Cardiac muscle cell (in vitro differentiated cells and primary cell): ENCODE measurements at regions not wholly inside any gene's neighbourhood (a gene's known extent, or its start where the extent isn't known, plus 50 kb on each side); places are given as distances from the start of the nearest gene placed in this dataset.

Source experiments
- DNase-seq, 2 donors: peaks; one replicate each; pipeline versions ENCODE4 v3.0.0 to v3.0.0-alpha.2; 2010 to 2017; ENCODE audit warnings: low read depth in 1 of 2, low spot score in 1 of 2
- H3K27ac ChIP-seq: fragments of 200-600 bp; sonication (generic); 2 replicates; pipeline ENCODE4 v1.5.1; 2016
- H3K27me3 ChIP-seq: fragments of 200-600 bp; sonication (generic); 2 replicates; pipeline ENCODE4 v1.6.0; 2016; ENCODE audit warnings: control low read depth
- H3K36me3 ChIP-seq: fragments of 200-600 bp; sonication (generic); 2 replicates; pipeline ENCODE4 v1.5.1; 2016; ENCODE audit warnings: control low read depth
- H3K4me1 ChIP-seq: fragments of 200-600 bp; sonication (generic); 2 replicates; pipeline ENCODE4 v1.8.1; 2017; ENCODE audit warnings: low read depth, mild to moderate bottlenecking, mixed run types
- H3K4me3 ChIP-seq: fragments of 200-600 bp; sonication (generic); 2 replicates; pipeline ENCODE4 v1.5.1; 2016; ENCODE audit warnings: mild to moderate bottlenecking
- H3K9me3 ChIP-seq: fragments of 200-600 bp; sonication (generic); 2 replicates; pipeline ENCODE4 v1.5.1; 2017; ENCODE audit warnings: low read depth, mild to moderate bottlenecking, control low read depth
- CTCF ChIP-seq: IDR thresholded peaks from 2 replicates; pipeline ENCODE4 v1.5.1; 2012; ENCODE audit warnings: low read depth, mild to moderate bottlenecking, low read length

GRCh38 chr4:137370679-137371078 is 161.6 kb downstream of the PCDH18 start:
- no peak for DNase-seq
- Histone ChIP-seq H3K9me3 (no peaks in the 10 kb centered on the region), H3K4me3 (no peak overlapping the region), H3K4me1 (peaks cover 4% of the 10 kb centered on the region), H3K27ac (no peak overlapping the region), H3K27me3 (no peaks in the 10 kb centered on the region), H3K36me3 (no peaks in the 10 kb centered on the region)
- no peak for TF ChIP-seq CTCF

- TF ChIP-seq CTCF: no peak
- peak in 1 of 2 donors; percentile 52 for DNase-seq
- no peaks in the 10 kb centered on the region for H3K4me1 ChIP-seq
- no peaks in the 10 kb centered on the region for H3K36me3 ChIP-seq
- H3K4me3 ChIP-seq: no peak overlapping the region
- H3K27me3 ChIP-seq: no peaks in the 10 kb centered on the region
- H3K9me3 ChIP-seq: no peaks in the 10 kb centered on the region
- no peak overlapping the region for H3K27ac ChIP-seq
Observed at GRCh38 chr4:137370206-137370633, 162.1 kb downstream of the PCDH18 start.

- no peaks in the 10 kb centered on the region for H3K4me1 ChIP-seq
- no peak overlapping the region for H3K27ac ChIP-seq
- no peaks in the 10 kb centered on the region for H3K27me3 ChIP-seq
- H3K9me3 ChIP-seq: no peaks in the 10 kb centered on the region
- no peak overlapping the region for H3K4me3 ChIP-seq
- peak in 1 of 2 donors; percentile 78 for DNase-seq
- H3K36me3 ChIP-seq: no peaks in the 10 kb centered on the region
- TF ChIP-seq CTCF: no peak
Observed at GRCh38 chr4:137367620-137368019, 164.7 kb downstream of the PCDH18 start.

GRCh38 chr4:137363496-137363895 is 168.8 kb downstream of the PCDH18 start:
- Histone ChIP-seq H3K4me3 (no peak overlapping the region), H3K9me3 (no peaks in the 10 kb centered on the region), H3K27me3 (no peaks in the 10 kb centered on the region), H3K36me3 (no peaks in the 10 kb centered on the region), H3K4me1 (no peaks in the 10 kb centered on the region), H3K27ac (no peak overlapping the region)
- peak in 1 of 2 donors; percentile 51 for DNase-seq
- TF ChIP-seq CTCF: no peak

- Histone ChIP-seq H3K36me3 (no peaks in the 10 kb centered on the region), H3K27ac (no peak overlapping the region), H3K27me3 (no peaks in the 10 kb centered on the region), H3K4me1 (no peaks in the 10 kb centered on the region), H3K9me3 (no peaks in the 10 kb centered on the region), H3K4me3 (no peak overlapping the region)
- no peak for DNase-seq
- TF ChIP-seq CTCF: no peak
Observed at GRCh38 chr4:137361756-137362470, 170.4 kb downstream of the PCDH18 start.
